ENCODE measurements at regions not wholly inside any gene's neighbourhood (a gene's known extent, or its start where the extent isn't known, plus 50 kb on each side); places are given as distances from the start of the nearest gene placed in this dataset.
A peak's percentile ranks its signal among the peaks of the same experiment; 100 is the strongest.
"Not testable (repeated sequence)": the region's sequence is repeated elsewhere in the genome, so short reads cannot be mapped to it uniquely, and the experiment has no call there.

DNA sequence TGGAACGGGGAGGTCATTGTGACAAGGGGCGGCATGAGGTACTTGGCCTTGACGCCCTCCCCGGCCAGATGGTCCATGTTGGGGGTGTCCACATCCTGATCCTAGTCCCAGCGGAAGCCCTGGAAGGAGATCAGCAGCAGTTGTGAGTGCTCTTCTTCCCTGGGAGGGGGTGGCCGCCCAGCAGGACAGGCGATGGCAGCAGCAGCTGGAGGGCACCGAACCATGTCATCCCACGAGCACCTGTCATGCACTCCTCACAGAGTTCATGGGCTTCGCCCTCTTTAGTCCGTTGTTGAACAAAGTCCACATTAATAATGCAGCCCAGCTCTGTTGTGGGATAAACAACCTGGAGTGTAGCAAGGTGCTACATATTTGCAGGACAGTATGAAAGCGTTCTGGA, 130.7 kb downstream of the UNC93B1 start:
- not testable (repeated sequence) for DNase-seq (ENCODE audit: low read depth)

DNA sequence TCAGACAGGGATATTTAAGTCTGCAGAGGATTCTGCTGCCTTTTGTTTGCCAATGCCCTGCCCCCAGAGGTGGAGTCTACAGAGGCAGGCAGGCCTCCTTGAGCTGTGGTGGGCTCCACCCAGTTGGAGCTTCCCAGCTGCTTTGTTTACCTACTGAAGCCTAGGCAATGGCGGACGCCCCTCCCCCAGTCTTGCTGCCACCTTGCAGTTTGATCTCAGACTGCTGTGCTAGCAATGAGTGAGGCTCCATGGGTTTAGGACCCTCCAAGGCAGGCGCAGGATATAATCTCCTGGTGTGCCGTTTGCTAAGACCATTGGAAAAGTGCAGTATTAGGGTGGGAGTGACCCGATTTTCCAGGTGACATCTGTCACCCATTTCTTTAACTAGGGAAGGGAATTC, 132.7 kb downstream of the UNC93B1 start:
- not testable (repeated sequence) for DNase-seq (ENCODE audit: low read depth)

DNA sequence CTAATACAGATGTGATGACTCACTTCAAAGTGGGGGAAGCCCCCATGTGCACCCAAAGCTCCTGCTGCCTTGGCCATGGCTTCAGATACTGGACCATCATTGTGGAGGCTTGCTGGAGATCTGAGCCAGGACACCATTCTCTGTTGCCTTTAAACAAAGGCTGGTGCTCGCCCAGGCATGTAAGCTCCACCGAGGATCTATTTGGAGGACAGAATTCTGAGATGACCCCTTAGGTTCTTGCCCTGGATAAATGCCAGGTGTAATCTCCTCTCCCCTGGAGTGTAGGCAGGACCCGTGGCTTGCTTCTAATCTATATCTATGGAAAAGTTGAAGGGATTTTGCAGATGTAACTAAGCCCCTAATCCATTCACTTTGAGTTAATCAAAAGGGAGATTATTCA, 141.0 kb downstream of the UNC93B1 start:
- not testable (repeated sequence) for DNase-seq (ENCODE audit: low read depth)

DNA sequence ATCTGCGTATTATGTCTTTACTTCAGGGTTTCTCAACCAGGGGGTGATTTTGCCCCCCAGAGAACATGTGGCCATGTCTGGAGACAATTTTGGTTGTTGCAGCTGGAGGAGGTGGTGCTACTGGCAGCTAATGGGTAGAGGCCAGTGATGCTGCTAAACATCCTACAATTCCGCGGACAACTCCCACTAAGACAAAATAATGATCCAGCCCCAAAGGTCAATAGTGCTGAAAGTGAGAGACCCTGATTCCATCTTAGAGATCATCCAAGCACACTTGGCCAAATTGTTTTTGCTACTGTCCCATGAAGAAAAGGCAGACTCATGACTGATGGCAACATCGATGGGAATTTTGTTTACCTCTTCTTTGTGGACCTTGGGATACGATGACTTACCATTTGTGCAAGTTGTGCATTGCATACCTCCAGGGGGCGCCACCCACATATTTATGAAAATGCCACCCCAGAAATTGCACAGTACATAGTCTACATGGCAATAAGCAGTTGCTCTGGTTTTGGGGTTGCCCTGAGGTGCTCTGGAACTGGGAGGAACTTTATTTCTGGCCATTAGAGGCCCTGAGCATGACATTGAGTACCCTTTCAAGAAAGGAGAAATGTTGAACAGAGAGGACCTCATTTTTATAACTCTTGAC, 144.3 kb downstream of the UNC93B1 start:
- peak; percentile 43 for DNase-seq (ENCODE audit: low read depth)

DNA sequence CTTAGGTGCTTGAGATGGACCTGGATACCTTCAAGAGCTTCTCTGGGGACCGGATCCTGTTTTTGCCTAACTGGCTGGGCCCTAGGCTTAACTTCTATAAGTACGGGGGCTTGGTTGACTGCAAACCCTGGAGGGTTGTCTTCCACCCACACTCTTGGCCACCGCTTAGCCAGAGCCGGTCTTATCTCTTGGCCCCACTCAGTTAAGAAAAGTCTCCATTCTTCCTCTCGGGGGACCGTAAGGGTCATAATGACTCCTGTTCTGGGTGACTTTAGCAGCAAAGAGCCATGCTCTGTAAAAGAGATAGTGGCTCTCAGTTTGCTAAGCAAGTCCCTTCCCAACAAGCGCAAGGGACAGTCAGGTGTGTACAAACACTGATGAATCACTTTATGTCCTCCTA, 153.2 kb downstream of the UNC93B1 start:
- not testable (repeated sequence) for DNase-seq (ENCODE audit: low read depth)

DNA sequence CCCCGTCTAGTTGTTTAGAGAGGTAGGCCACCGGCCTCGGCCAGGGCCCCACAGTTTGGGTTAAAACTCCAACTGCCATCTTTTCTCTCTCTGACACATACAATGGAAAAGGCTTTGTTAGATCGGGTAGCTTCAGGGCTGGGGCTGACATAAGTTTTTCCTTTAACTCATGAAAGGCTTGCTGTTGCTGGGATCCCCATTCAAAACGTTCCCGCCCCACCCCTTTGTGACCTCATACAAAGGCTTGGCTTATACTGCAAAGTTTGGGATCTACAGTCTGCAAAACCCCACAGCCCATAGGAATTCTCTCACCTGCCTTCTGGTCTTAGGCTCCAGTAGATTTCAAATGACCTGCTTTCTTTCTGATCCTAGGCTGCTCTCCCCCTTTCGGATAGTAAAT, 154.1 kb downstream of the UNC93B1 start:
- DNase-seq (ENCODE audit: low read depth): not testable (repeated sequence)

DNA sequence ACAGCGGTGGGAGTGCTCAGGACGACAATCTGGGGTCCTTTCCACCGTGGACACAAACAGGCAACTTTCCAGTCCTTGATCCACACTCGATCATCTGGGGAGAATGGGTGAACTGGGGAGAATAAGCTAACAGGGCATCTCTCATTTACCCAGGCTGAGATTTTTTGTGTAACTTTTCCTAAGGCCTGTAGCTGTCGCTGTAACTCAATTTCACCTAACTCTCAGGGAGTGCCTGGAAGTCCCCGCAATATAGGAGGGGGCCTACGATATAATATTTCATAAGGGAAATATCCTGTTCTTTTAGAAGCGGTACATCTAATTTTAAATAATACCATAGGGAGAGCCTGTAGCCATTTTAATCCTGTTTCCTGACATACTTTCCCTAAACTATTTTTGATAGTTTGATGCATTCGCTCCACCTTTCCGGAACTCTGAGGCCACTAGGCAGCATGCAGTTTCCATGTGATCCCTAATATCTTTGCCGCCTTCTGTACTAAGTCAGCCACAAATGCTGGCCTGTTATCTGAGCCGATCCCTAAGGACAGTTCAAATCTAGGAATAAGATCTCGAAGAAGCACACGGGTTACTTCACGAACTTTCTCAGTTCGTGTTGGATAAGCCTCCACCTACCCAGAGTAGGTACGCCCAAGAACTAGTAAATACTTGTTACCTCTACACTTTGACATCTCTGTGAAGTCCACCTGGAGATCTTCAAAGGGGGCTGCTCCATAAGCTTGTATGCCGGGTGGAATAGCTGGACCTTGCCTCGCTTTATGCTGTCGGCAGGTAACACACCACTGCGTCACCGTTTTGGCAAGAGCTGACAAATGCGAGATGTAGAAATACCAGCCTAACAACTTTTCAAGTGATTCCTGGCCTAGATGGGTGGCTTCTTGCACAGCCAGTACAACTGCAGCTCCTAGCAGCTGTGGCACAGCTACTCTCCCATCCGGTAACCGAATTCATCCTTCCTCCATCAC, 155.7 kb downstream of the UNC93B1 start:
- DNase-seq (ENCODE audit: low read depth): not testable (repeated sequence)

DNA sequence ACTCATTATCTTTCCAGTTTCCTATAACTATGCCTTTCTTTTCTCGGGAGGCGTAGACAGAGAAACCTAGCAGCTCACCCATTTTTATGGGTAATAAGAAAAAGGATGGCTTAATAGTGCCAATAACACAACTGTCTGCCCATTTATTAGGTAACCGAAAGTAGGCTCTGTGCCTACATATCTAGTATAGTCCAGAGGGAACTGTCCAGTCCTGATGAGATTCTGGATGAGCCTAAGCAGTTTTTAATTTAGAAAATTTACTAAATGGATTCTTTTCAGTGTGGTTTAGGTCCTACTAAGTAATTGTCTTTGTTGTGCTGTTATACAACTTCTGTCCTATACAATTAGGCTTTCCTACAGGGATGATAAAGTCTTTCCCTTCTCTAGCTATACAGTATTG, 157.6 kb downstream of the UNC93B1 start:
- not testable (repeated sequence) for DNase-seq (ENCODE audit: low read depth)

DNA sequence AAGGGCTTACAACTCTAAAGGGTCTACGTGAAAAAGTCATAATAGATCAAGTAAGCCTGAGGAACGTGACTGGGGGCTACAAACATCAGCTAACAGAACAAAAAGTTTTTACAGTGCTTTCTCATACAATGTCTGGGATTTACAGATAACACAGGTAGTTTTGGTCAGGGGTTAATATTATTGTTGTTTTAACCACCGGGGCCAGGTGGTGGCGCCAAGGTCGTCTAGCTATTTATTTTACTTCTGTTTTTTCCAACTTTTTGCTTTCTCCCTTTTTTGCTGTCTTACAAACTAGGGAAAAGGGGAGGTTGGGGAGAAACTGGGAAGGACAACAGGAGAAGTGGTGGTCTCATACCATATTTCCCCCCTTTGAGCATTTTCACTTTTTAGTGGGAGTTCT, 158.6 kb downstream of the UNC93B1 start:
- not testable (repeated sequence) for DNase-seq (ENCODE audit: low read depth)

DNA sequence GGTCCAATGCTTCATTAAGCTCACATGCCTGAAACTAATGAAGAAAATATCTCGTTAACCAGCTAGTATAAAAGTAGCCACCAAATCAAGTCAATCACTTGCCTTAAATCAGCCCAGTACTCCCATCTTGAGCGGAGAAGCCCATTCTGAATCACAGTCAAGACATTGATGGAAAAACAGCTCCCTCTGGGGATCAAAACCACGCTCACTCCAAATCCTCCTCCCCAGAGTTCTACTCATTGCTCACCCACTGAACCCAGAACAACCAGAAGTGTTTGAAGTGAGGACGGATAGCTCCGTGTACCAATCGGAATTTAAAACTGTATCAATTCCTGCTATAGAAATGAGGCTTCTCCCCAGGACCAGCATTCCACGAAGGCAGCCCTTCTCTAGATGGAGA, 163.3 kb downstream of the UNC93B1 start:
- not testable (repeated sequence) for DNase-seq (ENCODE audit: low read depth)

DNA sequence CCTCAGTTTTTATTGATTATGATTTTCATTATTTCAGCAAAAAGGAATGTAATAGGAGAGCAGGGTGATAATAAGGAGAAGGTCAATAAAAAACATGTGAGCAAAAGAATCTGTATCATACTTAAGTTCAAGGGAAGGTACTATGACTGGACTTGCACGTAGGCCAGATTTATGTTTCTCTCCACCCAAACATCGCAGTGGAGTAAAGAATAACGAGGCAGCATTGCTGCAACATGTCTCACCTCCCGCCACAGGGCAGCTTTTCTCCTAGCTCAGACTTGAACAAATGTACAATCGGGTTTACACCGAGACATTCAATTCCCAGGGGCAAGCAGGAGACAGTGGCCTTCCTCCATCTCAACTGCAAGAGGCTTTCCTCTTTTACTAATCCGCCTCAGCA, 155.7 kb upstream of the ALDH3B2 start:
- not testable (repeated sequence) for DNase-seq (ENCODE audit: low read depth)

DNA sequence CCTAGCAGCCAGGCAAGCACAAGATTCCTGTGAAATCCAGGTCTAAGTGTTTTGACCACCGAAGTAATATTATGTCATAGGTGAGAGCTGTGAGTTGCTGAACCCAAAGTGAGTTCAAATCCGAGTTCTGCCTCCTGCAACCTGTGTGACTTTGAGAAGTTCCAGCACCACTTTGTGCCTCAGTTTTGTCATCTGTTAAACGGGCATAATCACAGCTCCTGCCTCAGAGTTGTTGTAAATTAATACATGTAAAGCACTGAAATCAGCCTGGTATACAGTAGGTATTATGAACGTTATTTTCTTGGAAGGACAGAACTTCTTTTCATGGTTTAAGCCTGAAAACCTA, 152.5 kb upstream of the ALDH3B2 start:
- DNase-seq (ENCODE audit: low read depth): not testable (repeated sequence)

DNA sequence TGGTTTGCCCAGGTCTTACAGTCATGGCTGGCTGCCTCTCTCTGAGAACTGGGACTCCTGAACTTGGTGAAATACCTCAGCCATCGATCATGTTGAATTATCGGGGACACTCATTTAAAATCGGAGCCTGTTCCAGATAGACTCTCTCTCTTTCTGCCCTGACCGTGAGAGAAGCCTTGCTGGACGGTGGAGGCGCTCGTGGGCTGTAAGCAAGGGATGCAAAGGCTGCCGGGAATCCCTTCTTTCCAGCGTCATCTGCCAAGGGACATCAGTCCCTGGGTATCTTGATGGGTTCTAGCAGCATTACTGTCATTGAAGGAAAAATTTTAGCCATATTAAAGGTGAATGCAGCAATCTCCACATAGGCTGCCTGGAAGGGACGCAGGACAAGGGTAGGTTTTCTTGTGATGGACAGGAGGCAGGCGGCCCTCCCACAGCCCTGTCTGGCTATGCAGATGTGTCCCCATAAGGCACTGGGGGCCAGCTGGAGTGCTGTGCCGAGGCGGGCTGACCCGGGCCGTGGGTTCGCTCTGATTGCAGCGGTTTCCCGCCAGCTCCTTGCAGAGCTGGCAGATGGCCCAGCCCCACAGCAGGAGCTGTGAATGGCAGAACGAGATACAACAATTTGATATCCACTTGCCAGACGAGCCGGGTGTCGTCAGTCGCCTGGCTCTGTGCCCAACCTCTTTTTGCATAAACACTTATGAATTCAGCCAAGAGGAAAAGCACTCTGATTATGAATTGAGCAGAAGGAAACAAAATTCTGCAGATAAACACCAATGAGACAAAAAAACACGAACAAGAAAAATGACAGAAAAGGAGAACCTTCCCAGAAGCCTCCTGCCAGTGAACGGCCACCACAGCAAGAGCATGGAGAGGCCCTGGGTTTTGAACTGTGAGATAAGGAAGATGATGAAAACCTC, 151.9 kb upstream of the ALDH3B2 start:
- not testable (repeated sequence) for DNase-seq (ENCODE audit: low read depth)

DNA sequence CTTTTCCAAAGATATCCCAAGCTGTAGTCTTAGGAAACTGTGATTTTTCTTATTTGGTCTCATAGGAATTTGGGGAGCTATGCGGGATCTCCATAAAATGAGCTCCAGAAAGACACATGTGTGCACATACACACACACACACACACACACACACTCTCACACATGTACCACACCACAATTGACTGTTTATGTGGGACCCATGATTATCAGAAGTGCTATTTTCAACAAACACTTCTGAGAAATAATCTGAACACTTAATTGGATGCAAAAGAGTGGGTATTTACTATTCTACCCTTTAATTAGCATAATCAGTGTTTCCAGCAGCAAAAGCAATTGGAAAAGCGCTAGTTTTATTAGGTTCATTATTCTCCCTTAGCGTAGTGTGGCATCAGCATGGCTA, 150.4 kb upstream of the ALDH3B2 start:
- DNase-seq (ENCODE audit: low read depth): not testable (repeated sequence)

DNA sequence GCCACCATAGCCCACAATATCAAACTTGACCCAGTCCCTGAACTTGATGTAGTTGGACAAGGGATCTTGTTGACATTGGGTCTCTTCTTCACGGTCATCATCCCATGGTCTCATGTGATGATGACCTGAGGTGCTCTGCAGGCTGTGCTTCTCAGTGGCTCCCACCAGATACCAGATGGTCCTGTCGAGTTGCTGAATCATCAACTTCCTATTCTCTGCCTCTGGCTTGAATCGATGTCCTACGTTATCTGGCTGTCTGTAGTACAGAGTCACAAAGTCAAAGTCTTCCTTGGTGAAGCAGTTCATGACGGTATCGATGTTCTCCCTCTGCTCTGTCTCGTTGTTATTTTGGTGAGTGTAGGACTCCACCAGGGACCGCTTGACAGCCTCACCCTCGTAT, 145.7 kb upstream of the ALDH3B2 start:
- DNase-seq (ENCODE audit: low read depth): no peak

DNA sequence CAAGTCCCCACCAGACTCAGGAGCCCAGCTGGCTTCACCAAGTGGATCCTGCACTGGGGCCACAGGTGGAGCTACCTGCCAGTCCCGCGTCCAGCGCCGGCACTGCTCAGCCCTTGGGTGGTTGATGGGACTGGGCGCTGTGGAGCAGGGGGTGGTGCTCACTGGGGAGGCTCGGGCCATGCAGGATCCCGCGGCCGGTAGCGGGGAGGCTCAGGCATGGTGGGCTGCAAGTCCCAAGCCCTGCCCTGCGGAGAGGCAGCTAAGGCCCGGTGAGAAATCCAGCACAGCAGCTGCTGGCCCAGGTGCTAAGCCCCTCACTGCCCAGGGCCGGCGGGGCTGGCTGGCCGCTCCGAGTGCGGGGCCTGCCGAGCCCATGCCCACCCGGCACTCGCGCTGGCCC, 143.1 kb upstream of the ALDH3B2 start:
- not testable (repeated sequence) for DNase-seq (ENCODE audit: low read depth)

DNA sequence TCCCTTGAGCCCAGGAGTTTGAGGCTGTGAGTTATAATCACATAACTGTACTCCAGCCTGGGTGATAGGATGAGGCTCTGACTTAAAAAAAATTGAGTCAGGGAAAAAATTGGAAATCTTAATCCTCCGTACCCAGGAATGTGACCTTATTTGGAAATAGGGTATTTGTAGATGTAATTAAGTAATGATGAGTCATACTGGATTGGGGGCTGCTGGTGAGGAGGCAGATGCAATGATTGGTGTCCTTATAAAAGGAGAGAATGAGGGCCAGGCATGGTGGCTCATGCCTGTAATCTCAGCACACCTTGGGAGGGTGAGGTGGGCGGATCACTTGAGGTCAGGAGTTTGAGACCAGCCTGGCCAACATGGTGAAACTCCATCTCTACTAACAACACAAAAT, 134.9 kb upstream of the ALDH3B2 start:
- DNase-seq (ENCODE audit: low read depth): not testable (repeated sequence)

DNA sequence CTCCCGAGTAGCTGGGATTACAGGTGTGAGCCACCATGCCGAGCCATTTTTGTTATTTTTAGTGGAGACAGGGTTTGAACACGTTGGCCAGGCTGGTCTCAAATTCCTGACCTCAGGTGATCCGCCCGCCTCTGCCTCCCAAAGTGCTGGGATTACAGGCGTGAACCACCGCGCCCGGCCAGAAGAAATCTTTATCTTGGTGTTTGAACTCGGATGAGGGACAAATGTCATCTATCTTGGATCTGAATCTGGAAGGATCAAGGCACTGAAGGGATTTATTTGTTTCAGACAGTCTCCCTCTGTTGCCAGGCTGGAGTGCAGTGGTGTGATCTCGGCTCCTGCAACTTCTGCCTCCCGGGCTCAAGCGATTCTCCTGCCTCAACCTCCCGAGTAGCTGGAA, 133.5 kb upstream of the ALDH3B2 start:
- DNase-seq (ENCODE audit: low read depth): not testable (repeated sequence)

DNA sequence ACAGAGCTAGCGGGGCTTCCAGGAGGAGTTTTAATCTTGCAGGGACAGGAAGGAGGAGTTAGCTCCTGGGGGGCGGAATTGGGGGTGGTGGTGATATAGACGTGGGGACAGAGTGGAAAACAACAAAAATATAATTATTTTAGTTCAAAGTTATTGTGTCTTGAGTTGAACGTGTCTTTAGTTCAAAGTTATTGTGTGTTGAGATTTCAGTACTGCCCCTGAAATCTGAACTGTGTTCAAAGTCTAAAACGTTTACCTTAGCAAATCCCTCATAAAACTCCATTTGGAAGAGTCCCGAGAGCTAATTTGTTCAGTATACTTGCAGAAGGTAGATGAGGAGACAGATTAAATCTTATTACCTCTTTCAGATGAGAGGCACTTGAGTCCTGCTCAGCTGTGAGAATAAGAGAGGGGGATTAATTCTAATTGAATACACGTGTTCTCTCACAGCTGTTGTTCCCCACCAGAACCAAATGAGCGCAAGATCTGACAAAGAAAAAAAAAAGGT, 132.4 kb upstream of the ALDH3B2 start:
- DNase-seq (ENCODE audit: low read depth): not testable (repeated sequence)

DNA sequence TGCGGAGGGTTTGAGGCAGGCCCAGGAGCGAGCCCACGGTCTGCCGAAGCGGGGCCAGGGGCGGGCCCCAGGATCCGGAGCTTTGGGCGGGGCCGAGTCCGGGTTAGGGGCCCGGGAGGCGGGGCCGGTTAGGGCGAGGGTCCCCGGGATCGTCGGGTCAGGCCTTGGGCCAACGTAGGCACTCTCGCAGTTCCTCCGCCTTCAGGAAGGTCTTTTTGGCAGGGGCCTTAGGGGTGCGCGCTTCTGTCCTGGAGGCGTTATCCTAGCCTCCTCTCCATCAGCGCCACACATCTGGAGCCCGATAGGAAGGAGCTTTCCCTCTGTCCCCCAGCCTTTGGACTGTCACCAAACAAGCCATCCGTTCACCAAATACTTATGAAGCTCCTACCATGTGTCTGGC, 131.8 kb upstream of the ALDH3B2 start:
- not testable (repeated sequence) for DNase-seq (ENCODE audit: low read depth)

DNA sequence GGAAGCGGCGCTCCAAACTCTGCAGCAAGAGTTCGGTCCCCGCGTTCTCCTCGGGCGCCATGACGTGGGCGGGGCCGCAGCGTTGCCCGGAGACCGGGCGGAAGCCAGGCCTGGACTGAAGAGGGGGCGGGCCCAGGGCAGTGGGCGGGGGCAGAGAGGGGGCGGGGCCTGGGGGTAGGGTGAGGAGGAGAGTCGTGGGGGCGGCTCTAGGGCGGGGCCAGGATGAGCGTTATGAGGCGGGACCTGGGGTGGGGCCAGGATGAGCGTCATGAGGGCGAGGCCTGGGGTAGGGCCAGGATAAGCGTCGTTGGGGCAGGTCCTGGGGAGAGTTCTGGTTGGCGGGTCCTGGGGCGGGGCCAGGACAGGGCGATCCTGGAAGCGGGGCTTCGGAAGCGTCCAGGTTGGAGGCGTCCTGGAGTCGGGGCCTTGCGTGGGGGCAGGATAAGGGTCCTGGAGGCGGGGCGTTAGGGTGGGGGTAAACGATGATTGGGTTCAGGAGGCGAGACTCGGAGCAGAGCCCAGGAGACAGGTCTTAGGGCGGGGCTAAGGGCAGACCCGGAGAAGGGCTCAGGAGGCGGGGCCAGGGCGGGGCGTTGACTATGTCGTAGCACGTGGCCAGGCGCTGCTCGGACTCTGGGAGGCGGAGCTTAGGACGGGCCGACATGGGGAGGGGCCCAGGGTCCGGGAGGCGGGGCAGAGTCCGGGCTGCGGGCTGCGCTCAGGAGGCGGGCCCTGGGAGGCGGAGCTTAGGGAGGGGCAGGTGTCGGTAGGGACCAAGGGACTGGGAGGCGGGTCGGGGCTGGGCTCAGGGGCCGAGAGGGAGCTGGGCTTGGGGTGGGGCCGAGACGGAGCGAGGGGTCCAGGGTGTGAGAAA, 131.1 kb upstream of the ALDH3B2 start:
- peak; percentile 96 for DNase-seq (ENCODE audit: low read depth)

Measured in activated T-cell treated with anti-CD3 and anti-CD28 coated beads for 1 hour (primary cell).